ENCODE measurements at regions not wholly inside any gene's neighbourhood (a gene's known extent, or its start where the extent isn't known, plus 50 kb on each side); places are given as distances from the start of the nearest gene placed in this dataset.

GRCh38 chr10:111522141-111522540 lies 445.3 kb downstream of the ADRA2A start:
- no peak for DNase-seq

- no peak for DNase-seq
Measured at GRCh38 chr10:111522551-111522950, 445.7 kb downstream of the ADRA2A start.

- DNase-seq, result no peak
Measured at GRCh38 chr10:111523016-111523415, 446.2 kb downstream of the ADRA2A start.

- no peak for DNase-seq
Measured at GRCh38 chr10:111524134-111524533, 447.3 kb downstream of the ADRA2A start.

- DNase-seq, result no peak
Measured at GRCh38 chr10:111525696-111526095, 448.9 kb downstream of the ADRA2A start.

- DNase-seq, result no peak
Measured at GRCh38 chr10:111531690-111532089, 454.9 kb downstream of the ADRA2A start.

GRCh38 chr10:111532139-111532538 lies 455.3 kb downstream of the ADRA2A start:
- no peak for DNase-seq

GRCh38 chr10:111539246-111539645 lies 462.4 kb downstream of the ADRA2A start:
- DNase-seq, result no peak

- DNase-seq, result no peak
Measured at GRCh38 chr10:111543854-111544253, 467.0 kb downstream of the ADRA2A start.

- no peak for DNase-seq
Measured at GRCh38 chr10:111545861-111546605, 469.2 kb downstream of the ADRA2A start.

GRCh38 chr10:111548084-111548726 lies 471.4 kb downstream of the ADRA2A start:
- no peak for DNase-seq

GRCh38 chr10:111551001-111551400 lies 474.2 kb downstream of the ADRA2A start:
- DNase-seq, result no peak

- DNase-seq, result no peak
Measured at GRCh38 chr10:111556666-111557065, 479.8 kb downstream of the ADRA2A start.

GRCh38 chr10:111558211-111558610 lies 481.4 kb downstream of the ADRA2A start:
- no peak for DNase-seq

GRCh38 chr10:111560027-111560426 lies 483.2 kb downstream of the ADRA2A start:
- no peak for DNase-seq

- no peak for DNase-seq
Measured at GRCh38 chr10:111561124-111561523, 484.3 kb downstream of the ADRA2A start.

- DNase-seq, result no peak
Measured at GRCh38 chr10:111565542-111565941, 488.7 kb downstream of the ADRA2A start.

- DNase-seq, result no peak
Measured at GRCh38 chr10:111578076-111578475, 501.2 kb downstream of the ADRA2A start.

GRCh38 chr10:111579473-111579872 lies 502.6 kb downstream of the ADRA2A start:
- DNase-seq, result no peak

- DNase-seq, result no peak
Measured at GRCh38 chr10:111590703-111591102, 513.9 kb downstream of the ADRA2A start.

- no peak for DNase-seq
Measured at GRCh38 chr10:111593578-111593977, 516.7 kb downstream of the ADRA2A start.

GRCh38 chr10:111595173-111595572 lies 518.3 kb downstream of the ADRA2A start:
- DNase-seq, result no peak

GRCh38 chr10:111598433-111599059 lies 521.7 kb downstream of the ADRA2A start:
- peak; percentile 50 to 67 for DNase-seq

GRCh38 chr10:111599943-111600342 lies 523.1 kb downstream of the ADRA2A start:
- DNase-seq, result no peak
